B cell (primary cell): ENCODE measurements at regions not wholly inside any gene's neighbourhood (a gene's known extent, or its start where the extent isn't known, plus 50 kb on each side); places are given as distances from the start of the nearest gene placed in this dataset.
"Not testable (repeated sequence)": the region's sequence is repeated elsewhere in the genome, so short reads cannot be mapped to it uniquely, and the experiment has no call there.

ENCODE experiments used
- ATAC-seq: fragments of 200-7000 bp; cut with Tn5 transposase; one replicate; pipeline ENCODE4 v1.10.0; 2021; ENCODE audit warnings: low read depth, mild to moderate bottlenecking, moderate number of reproducible peaks, moderate library complexity
- CTCF ChIA-PET: fragments of 350-600 bp; sonication (Branson Sonifier 250); formaldehyde crosslinking; loops from one replicate; lab custom pipeline; 2021; ENCODE audit warnings: antibody characterized with exemption, inconsistent platforms; lab: Charles Lee
- POLR2A ChIA-PET: fragments of 350-600 bp; sonication (Branson Sonifier 250); formaldehyde crosslinking; loops from one replicate; lab custom pipeline; 2021; ENCODE audit warnings: antibody characterized with exemption; lab: Charles Lee
- DNase-seq: peaks from one replicate; pipeline ENCODE4 v3.0.0; 2013
- H2AFZ ChIP-seq: 2 replicates; pipeline ENCODE4 v1.6.1; 2012; ENCODE audit warnings: mild to moderate bottlenecking, low read depth, low read length; ENCODE audit not compliant: insufficient read depth, poor library complexity, severe bottlenecking
- H3K27ac ChIP-seq, 2 donors: 1 replicate in 1 of 2; 2 replicates in 1 of 2; pipeline ENCODE4 v1.5.1; 2012 to 2013; ENCODE audit warnings: low read length in 2 of 2, mild to moderate bottlenecking in 2 of 2, moderate library complexity in 1 of 2
- H3K27me3 ChIP-seq, 4 experiments: fragments of 200-600 bp in 1 of 4; sonication (generic) in 1 of 4; replicated peaks in 1 of 4; 1 replicate in 2 of 4; 2 replicates in 2 of 4; pipeline versions ENCODE4 v1.6.1 to v1.7.0; 2013 to 2016; ENCODE audit warnings: low read length in 3 of 4, mild to moderate bottlenecking in 2 of 4, mixed read lengths in 1 of 4, moderate library complexity in 1 of 4; ENCODE audit not compliant: insufficient read depth in 4 of 4, control insufficient read depth in 3 of 4; ENCODE audit errors: control extremely low read depth in 1 of 4
- H3K36me3 ChIP-seq, 2 experiments: replicated peaks in 1 of 2; 1 replicate in 1 of 2; 2 replicates in 1 of 2; pipeline versions ENCODE4 v1.6.1 to v1.7.1; 2013; ENCODE audit warnings: low read length in 1 of 2; ENCODE audit not compliant: insufficient read depth in 2 of 2, control insufficient read depth in 1 of 2; ENCODE audit errors: control extremely low read depth in 1 of 2, extremely low read depth in 1 of 2
- H3K4me1 ChIP-seq, 2 donors: fragments of 200-600 bp in 1 of 2; sonication (generic) in 1 of 2; 1 replicate in 1 of 2; 2 replicates in 1 of 2; pipeline versions ENCODE4 v1.5.1 to v1.6.1; 2013 to 2017; ENCODE audit warnings: low read length in 2 of 2; ENCODE audit not compliant: control insufficient read depth in 2 of 2, insufficient read depth in 2 of 2
- H3K4me2 ChIP-seq: replicated peaks from 2 replicates; pipeline ENCODE3; 2012; ENCODE audit warnings: mild to moderate bottlenecking, low read depth, low read length; ENCODE audit not compliant: poor library complexity, severe bottlenecking
- H3K4me3 ChIP-seq, 5 experiments: fragments of 200-600 bp in 1 of 5; sonication (generic) in 1 of 5; 1 replicate in 3 of 5; 2 replicates in 2 of 5; pipeline versions ENCODE4 v1.5.1 to v1.7.0; 2011 to 2016; ENCODE audit warnings: low read length in 4 of 5, mild to moderate bottlenecking in 4 of 5, low read depth in 2 of 5, control low read depth in 1 of 5, moderate library complexity in 1 of 5; ENCODE audit not compliant: insufficient read depth in 1 of 5; ENCODE audit errors: control extremely low read depth in 1 of 5, extremely low read depth in 1 of 5
- H3K79me2 ChIP-seq: fragments of 200-600 bp; sonication (generic); one replicate; pipeline ENCODE4 v1.6.0; 2016; ENCODE audit warnings: low read length; ENCODE audit not compliant: control insufficient read depth, insufficient read depth
- H3K9ac ChIP-seq: fragments of 200-600 bp; sonication (generic); 2 replicates; pipeline ENCODE4 v1.6.1; 2017; ENCODE audit warnings: mild to moderate bottlenecking, low read length, moderate library complexity
- H3K9me3 ChIP-seq, 3 donors: one replicate each; pipeline versions ENCODE4 v1.6.1 to v1.7.1; 2013; ENCODE audit warnings: low read length in 2 of 3; ENCODE audit not compliant: control insufficient read depth in 2 of 3, insufficient read depth in 1 of 3; ENCODE audit errors: control extremely low read depth in 1 of 3
- H4K20me1 ChIP-seq: 2 replicates; pipeline ENCODE4 v1.6.0; 2012; ENCODE audit warnings: mild to moderate bottlenecking, low read length; ENCODE audit not compliant: insufficient read depth, control insufficient read depth, poor library complexity, severe bottlenecking
- H3K27ac Mint-ChIP-seq: one replicate; pipeline ENCODE4 v1.8.0; 2021; ENCODE audit warnings: mixed read lengths
- H3K27me3 Mint-ChIP-seq: one replicate; pipeline ENCODE4 v1.8.0; 2021; ENCODE audit warnings: mixed read lengths
- H3K4me1 Mint-ChIP-seq: one replicate; pipeline ENCODE4 v1.8.0; 2021; ENCODE audit warnings: mixed read lengths
- H3K4me3 Mint-ChIP-seq: one replicate; pipeline ENCODE4 v1.8.0; 2021; ENCODE audit warnings: mixed read lengths
- H3K9me3 Mint-ChIP-seq: one replicate; pipeline ENCODE4 v1.8.0; 2022; ENCODE audit warnings: mixed read lengths; ENCODE audit not compliant: insufficient read depth
- EZH2 ChIP-seq: IDR thresholded peaks from 2 replicates; pipeline ENCODE4 v1.6.1; 2012; ENCODE audit warnings: borderline replicate concordance, low read depth, mild to moderate bottlenecking, moderate library complexity, low read length; ENCODE audit not compliant: insufficient read depth, poor library complexity, severe bottlenecking
- WGBS: methylation state at CpG from one replicate; pipeline ENCODE4 v1.1.5; 2013; ENCODE audit warnings: missing lambda C conversion rate; ENCODE audit not compliant: insufficient coverage; 5-methylcytosine and 5-hydroxymethylcytosine counted together
- intact Hi-C: fragments of 100-400 bp; cut with micrococcal nuclease; formaldehyde crosslinking; loops from one replicate; pipeline ENCODE4 v1.10.0; 2022

DNA sequence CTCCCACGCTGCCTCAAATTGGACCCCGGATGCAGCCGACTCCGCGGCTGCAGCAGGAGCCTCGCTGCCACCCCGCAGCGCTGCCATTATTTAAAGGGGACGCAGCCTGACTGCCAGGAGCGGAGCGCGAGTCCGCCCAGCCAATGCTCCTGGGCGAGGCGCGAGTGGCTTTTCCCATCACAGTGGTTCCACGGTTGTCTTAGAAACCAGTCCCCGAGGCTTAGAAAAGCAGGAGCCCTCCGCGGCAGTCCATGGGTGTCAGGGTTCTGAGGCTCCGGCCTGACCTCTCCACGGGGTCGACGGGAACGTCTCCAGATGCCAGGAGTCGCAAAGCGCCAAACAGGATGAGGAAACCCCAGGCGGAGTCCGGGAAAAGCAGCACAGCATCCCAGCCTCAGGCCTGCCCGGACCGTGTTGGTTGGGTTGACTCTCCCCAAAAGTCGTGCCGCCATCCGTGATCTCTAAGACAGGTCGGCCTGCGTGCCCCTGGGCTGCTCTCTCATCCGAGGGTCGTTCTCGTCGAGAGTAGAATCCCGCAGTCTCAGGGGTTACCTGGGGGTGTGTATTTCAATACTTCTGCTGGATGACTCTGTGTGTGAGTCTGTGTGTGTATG lies 975.8 kb upstream of the DEFB115 start:
- Mint-ChIP-seq H3K27ac (no peak overlapping the region), H3K27me3 (no peaks in the 10 kb centered on the region), H3K4me3 (no peak overlapping the region), H3K4me1 (peaks cover 4% of the 10 kb centered on the region), H3K9me3 (no peaks in the 10 kb centered on the region)
- Histone ChIP-seq H4K20me1 (no peaks in the 10 kb centered on the region), H3K9ac (no peak overlapping the region), H2AFZ (no peak overlapping the region), H3K9me3 (peaks cover 0 to 26% (median 0%) of the 10 kb centered on the region in 3 donors), H3K36me3 (no peaks in the 10 kb centered on the region), H3K27me3 (no peaks in the 10 kb centered on the region), H3K27ac (no peak overlapping the region), H3K4me1 (peaks cover 0 to 14% of the 10 kb centered on the region in 2 donors), H3K79me2 (no peaks in the 10 kb centered on the region), H3K4me3 (no peak overlapping the region), H3K4me2 (no peak overlapping the region)
- ChIA-PET CTCF (no interaction called here), POLR2A (no interaction called here)
- DNase-seq: no peak
- no peak for TF ChIP-seq EZH2
- intact Hi-C loops: no loop called here
- 85% methylated on average over 36 of the region's 41 CpGs for WGBS
- no peak for ATAC-seq

DNA sequence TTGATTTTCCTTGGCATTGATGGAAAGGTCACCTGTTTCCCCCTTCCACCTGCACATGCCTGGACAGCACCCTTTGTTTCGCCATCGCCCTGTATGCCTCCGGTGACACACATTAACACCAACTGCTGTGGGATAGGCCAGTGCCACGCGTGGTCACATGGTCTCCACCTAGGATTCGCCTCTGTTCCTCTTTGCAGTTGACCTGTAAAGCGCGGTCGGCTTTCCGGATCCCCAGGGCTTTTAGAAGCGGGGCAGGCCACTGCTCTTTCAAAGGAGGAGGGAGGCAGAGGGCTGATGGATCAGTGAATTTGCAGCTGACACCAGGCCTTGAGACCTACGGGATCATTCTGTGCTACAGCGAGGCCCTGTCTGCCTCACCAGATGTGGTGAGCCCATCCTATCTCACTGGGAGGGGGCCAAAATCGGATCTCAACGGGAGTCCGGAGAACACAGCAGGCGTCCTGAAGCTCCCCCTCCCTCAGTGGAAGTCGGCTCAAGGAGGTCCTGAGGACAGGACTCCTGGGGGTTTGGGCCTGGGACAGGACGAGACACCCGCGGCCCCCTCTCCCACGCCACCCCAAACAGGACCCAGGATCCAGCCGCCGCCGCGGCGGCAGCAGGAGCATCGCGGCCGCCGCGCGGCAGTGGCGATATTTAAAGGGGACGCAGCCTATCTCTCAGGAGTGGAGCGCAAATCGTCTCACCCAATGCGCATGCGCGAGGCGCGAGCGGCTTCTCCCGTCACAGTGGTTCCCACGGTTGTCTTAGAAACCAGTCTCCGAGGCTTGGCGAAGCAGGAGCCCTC lies 973.8 kb upstream of the DEFB115 start:
- H3K79me2 ChIP-seq, H3K27me3 Mint-ChIP-seq, H3K4me1 Mint-ChIP-seq, H3K27me3 ChIP-seq, H3K9ac ChIP-seq, H3K27ac ChIP-seq, POLR2A ChIA-PET, H3K4me2 ChIP-seq, CTCF ChIA-PET, H3K36me3 ChIP-seq, H4K20me1 ChIP-seq, H2AFZ ChIP-seq, H3K9me3 Mint-ChIP-seq: not testable (repeated sequence)
- DNase-seq: peak; percentile 81
- whole genome bisulfite sequencing: 51% methylated on average over 45 of the region's 47 CpGs
- Histone ChIP-seq H3K9me3 (peaks cover 0 to 26% (median 0%) of the 10 kb centered on the region in 3 donors), H3K4me3 (peak overlapping the region in 2 of 5 experiments; percentile 21 to 26), H3K4me1 (peaks cover 0 to 19% of the 10 kb centered on the region in 2 donors)
- ATAC-seq: peak; percentile 21
- H3K27ac Mint-ChIP-seq: peak overlapping the region; percentile 76
- intact Hi-C loops: loop anchor here (2.0 kb wide), 1 partner anchor 93 kb away; no protein-coding TSS in a partner anchor
- peak overlapping the region; percentile 87 for H3K4me3 Mint-ChIP-seq
